ENCODE measurements at regions not wholly inside any gene's neighbourhood (a gene's known extent, or its start where the extent isn't known, plus 50 kb on each side); places are given as distances from the start of the nearest gene placed in this dataset.
A peak's percentile ranks its signal among the peaks of the same experiment; 100 is the strongest.

DNA sequence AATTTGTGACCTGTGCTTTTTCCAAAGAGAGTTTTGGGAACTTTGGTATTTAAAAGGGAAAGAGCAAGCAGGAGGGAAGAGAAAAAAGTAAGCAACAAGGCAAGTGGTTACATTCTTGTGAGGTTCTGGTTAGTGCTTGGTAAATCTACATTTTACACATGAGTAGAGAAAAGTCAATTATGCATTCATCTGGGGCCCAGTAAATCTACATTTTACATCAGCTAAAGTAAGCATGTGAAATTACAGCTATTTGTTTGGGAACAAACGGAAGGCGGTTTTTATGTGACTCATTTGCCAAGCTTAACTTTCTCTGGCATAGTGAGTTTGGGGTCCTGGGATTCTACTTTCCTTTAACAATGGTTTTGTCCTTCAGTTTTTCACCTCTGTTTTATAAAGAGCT, 102.2 kb downstream of the SNX18 start:
- Mint-ChIP-seq H3K27me3 (ENCODE audit: low read depth) (peaks cover 3% of the 10 kb centered on the region), H3K27ac (no peak overlapping the region)

DNA sequence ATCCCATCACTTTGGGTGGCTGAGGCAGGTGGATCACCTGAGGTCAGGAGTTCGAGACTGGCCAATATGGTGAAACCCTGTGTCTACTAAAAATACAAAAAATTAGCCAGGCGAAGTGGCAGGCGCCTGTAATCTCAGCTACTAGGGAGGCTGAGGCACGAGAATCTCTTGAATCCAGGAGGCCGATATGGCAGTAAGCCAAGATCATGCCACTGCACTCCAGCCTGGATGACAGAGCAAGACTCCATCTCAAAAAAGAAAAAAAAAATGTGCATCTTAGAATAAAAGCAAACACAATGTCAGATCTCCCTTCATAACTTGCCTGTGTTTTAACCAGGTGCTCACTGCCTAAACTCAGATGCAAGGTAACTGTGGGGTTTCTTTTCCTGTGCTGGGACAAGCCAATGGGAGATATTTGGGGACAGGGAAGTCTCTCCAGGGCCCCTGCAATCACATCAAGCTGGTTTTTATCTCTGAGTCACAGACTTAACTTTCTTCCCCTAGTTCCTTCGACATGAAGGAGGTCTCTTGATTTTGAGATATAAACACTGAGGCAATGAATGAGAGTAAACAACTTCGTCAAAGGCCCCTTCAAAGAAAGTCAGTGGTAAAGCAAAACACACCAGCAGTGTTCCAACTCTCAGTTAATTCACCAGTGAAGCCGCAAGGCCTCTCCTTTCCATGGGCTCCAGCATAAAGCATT, 99.1 kb downstream of the SNX18 start:
- Mint-ChIP-seq H3K27ac (no peak overlapping the region), H3K4me1 (ENCODE audit: low read depth) (peaks cover 21% of the 10 kb centered on the region), H3K36me3 (ENCODE audit: low read depth) (peaks cover 17% of the 10 kb centered on the region), H3K9me3 (peaks cover 10% of the 10 kb centered on the region), H3K27me3 (ENCODE audit: low read depth) (no peaks in the 10 kb centered on the region), H3K4me3 (no peak overlapping the region)

More for the DNA sequence above, 102.2 kb downstream of the SNX18 start:
- Mint-ChIP-seq H3K36me3 (ENCODE audit: low read depth) (peaks cover 15% of the 10 kb centered on the region), H3K4me1 (ENCODE audit: low read depth) (peaks cover 24% of the 10 kb centered on the region), H3K9me3 (peaks cover 10% of the 10 kb centered on the region), H3K4me3 (no peak overlapping the region)

DNA sequence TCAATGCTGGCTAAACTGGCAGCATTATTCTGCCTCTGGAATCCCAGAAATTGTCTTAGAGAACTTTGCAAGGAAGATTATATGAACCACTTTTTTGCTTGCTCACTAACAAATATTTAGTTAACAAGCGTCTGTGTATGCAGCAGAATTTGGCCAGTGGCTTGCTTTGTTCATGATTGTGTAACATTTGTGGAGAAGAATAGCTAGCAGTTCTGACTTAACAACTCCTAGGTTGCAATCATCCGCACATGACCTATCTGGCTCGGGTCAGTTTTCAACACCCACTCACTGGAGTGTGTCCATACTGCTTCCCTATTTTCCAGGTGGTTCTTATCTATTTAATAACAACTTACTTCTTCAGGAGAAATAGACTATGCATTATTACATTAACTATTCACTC, 98.5 kb downstream of the SNX18 start:
- peaks cover 17% of the 10 kb centered on the region for H3K36me3 Mint-ChIP-seq (ENCODE audit: low read depth)
- H3K4me3 Mint-ChIP-seq, result no peak overlapping the region
- no peaks in the 10 kb centered on the region for H3K27me3 Mint-ChIP-seq (ENCODE audit: low read depth)
- no peak overlapping the region for H3K27ac Mint-ChIP-seq
- H3K4me1 Mint-ChIP-seq (ENCODE audit: low read depth), result peaks cover 24% of the 10 kb centered on the region
- H3K9me3 Mint-ChIP-seq, result peaks cover 10% of the 10 kb centered on the region

DNA sequence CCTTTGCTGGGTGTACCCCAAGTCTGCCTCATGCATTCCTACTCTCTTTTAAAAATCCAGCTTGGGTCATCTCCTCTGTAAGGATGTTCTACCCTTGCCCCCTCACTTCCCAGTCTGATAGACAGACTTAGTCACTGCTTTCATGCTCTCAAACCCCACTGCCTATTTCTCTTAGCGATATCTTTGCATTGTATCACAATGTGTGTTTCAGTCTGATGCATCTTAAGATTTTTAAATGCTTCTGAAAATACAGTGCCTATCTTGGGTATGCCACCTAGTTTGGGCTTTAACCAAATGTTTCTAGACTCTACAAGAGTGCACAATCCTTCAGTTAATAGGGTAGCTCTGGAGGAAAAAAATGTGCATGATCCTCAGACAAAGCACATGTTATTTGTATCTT, 97.8 kb downstream of the SNX18 start:
- peaks cover 17% of the 10 kb centered on the region for H3K36me3 Mint-ChIP-seq (ENCODE audit: low read depth)
- H3K27me3 Mint-ChIP-seq (ENCODE audit: low read depth), result no peaks in the 10 kb centered on the region
- H3K4me1 Mint-ChIP-seq (ENCODE audit: low read depth), result peaks cover 27% of the 10 kb centered on the region
- H3K4me3 Mint-ChIP-seq, result no peak overlapping the region
- no peak overlapping the region for H3K27ac Mint-ChIP-seq
- peaks cover 10% of the 10 kb centered on the region for H3K9me3 Mint-ChIP-seq

DNA sequence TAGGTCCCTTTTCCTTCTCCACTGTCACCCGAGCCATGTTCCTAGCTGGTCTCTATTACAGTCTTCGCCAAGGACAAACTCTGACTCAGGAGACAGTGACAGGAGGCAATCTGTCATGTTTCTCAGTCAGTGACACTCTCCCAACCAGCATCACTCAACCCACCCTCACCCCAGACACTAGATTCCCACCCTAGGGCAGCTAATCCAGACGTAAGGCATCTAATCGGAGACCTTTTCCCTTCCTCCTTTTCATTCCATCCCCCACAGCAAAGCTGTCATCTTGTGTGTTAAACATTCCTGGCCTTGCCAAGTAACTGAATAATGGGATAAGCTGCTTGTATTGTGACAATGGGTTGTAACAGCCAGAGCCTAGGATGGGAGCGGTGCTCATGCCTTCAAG, 95.2 kb downstream of the SNX18 start:
- H3K27ac Mint-ChIP-seq, result peak overlapping the region; percentile 16
- peaks cover 28% of the 10 kb centered on the region for H3K4me1 Mint-ChIP-seq (ENCODE audit: low read depth)
- H3K9me3 Mint-ChIP-seq, result peaks cover 16% of the 10 kb centered on the region
- peaks cover 20% of the 10 kb centered on the region for H3K36me3 Mint-ChIP-seq (ENCODE audit: low read depth)
- H3K4me3 Mint-ChIP-seq, result no peak overlapping the region
- H3K27me3 Mint-ChIP-seq (ENCODE audit: low read depth), result no peaks in the 10 kb centered on the region

DNA sequence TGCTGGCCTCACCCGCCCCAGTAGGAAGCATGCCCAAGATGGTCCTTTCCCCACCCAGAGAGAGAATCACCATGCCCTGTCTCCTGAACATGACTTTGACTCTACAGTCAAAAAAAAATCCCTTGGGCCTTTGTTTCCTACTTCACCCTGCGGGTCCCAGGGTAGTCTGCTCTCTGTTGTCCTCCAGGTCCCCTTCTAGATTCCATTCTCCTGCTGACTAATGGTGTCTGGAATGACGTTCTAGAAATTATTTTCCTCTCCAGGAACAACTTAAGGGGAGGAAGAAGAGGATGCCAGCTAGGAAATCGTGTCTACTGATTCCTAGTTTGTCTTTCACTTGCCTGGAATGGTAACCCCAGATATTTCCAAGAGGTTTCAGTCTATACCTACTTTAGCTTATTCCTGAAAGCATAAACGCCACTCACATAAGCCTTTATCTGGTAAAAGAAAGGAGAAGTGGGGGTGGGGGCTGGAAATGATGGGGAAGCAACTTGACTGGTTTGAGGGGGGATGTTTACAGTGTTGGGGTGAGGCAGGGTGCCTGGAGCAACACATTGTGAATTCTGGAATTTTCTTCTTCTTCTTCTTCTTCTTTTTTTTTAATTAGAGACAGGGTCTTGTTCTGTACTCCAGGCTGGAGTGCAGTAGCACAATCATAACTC, 93.9 kb downstream of the SNX18 start:
- peaks cover 22% of the 10 kb centered on the region for H3K9me3 Mint-ChIP-seq
- peak overlapping the region; percentile 82 for H3K27ac Mint-ChIP-seq
- no peak overlapping the region for H3K4me3 Mint-ChIP-seq
- H3K36me3 Mint-ChIP-seq (ENCODE audit: low read depth), result peaks cover 22% of the 10 kb centered on the region
- H3K27me3 Mint-ChIP-seq (ENCODE audit: low read depth), result no peaks in the 10 kb centered on the region
- peaks cover 26% of the 10 kb centered on the region for H3K4me1 Mint-ChIP-seq (ENCODE audit: low read depth)

DNA sequence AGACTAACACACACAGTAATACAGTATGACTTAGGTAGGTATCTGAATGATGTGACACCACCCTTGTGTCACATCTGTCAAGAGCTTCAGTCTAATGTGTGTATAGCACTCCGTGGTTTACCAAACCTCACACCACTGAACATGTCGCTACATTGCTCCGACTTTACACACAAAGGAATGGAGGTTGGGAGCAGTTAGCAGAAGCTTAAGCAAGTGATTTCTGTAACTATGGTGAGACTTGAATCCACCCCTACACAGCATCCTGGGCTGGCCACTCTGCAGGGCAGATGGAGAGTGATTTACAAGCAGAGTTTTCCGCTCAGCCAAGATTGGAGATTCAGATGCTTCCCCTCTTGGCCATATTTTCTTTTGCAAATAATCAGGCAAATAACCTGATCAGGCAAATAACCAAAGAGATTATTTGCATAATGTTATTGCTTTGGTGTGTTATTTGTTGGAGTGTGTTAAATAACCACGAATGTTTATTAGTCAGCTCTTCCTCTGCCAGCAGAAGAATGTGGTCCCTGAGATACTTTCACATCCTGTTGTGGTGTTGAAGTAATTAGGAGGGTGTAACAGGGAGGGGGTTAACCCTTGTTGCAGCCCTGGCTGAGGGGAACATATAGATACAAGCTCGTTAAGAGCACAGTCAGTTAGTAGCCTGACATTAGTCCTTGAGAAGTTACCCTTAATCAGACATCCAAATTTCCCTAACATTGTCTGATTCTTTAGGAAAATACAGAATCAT, 92.8 kb downstream of the SNX18 start:
- Mint-ChIP-seq H3K27me3 (ENCODE audit: low read depth) (no peaks in the 10 kb centered on the region), H3K9me3 (peaks cover 25% of the 10 kb centered on the region), H3K36me3 (ENCODE audit: low read depth) (peaks cover 24% of the 10 kb centered on the region), H3K4me3 (peak overlapping the region; percentile 63), H3K4me1 (ENCODE audit: low read depth) (peaks cover 26% of the 10 kb centered on the region), H3K27ac (peak overlapping the region; percentile 82)

DNA sequence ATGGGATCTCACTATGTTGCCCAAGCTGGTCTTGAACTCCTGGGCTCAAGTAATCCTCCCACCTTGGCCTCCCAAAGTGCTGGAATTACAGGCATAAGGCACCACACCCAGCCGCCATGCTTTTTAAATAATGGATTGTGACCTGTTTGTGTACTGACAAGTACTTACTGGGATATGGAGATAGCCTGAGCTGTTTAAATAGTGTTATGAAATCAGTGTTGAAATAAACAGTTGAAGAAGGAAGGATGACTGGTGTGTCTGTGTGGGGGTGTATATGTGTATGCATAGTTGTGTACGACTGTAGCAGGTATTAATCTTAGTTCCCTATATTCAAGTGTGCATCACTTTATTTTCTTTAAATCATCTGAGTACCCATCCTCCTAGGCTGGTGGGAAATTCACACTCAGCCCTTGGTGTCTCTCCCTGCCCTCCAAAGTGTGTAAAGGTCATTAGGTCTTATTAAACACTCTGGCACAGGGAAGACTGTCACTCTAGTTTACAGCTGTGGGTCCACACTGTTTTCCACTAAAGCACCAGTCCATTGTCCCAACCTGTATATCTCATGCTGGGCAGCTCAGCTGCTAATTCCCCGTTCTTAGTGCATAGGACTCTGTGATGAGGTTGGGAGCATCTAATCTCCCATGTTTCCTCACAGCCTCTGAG, 91.0 kb downstream of the SNX18 start:
- Mint-ChIP-seq H3K27me3 (ENCODE audit: low read depth) (peaks cover 3% of the 10 kb centered on the region), H3K27ac (no peak overlapping the region), H3K9me3 (peaks cover 31% of the 10 kb centered on the region)

DNA sequence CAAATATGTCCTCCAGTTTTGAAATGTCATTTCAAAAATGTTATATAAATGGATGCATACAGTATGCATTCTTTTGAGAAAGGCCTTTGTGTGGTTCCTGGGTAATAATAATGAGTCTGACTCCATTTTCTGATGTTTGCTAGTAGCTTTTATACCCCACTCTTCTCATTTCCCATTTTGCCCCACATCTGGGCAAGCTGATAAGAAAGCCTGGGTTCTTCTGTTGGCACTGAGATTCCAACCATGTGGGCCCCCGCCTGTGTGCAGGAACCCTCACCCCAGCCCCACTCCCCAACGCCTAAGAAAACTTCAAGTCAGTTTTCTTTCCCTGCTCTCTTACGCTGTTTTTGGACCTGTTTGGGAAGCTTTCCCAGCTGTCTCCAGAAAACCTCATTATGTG, 89.4 kb downstream of the SNX18 start:
- Mint-ChIP-seq H3K27me3 (ENCODE audit: low read depth) (peaks cover 3% of the 10 kb centered on the region), H3K4me1 (ENCODE audit: low read depth) (peaks cover 25% of the 10 kb centered on the region), H3K4me3 (no peak overlapping the region), H3K9me3 (peaks cover 31% of the 10 kb centered on the region), H3K36me3 (ENCODE audit: low read depth) (peaks cover 21% of the 10 kb centered on the region), H3K27ac (no peak overlapping the region)

More for the DNA sequence above, 91.0 kb downstream of the SNX18 start:
- H3K36me3 Mint-ChIP-seq (ENCODE audit: low read depth), result peaks cover 24% of the 10 kb centered on the region
- H3K4me1 Mint-ChIP-seq (ENCODE audit: low read depth), result peaks cover 25% of the 10 kb centered on the region
- H3K4me3 Mint-ChIP-seq, result no peak overlapping the region

DNA sequence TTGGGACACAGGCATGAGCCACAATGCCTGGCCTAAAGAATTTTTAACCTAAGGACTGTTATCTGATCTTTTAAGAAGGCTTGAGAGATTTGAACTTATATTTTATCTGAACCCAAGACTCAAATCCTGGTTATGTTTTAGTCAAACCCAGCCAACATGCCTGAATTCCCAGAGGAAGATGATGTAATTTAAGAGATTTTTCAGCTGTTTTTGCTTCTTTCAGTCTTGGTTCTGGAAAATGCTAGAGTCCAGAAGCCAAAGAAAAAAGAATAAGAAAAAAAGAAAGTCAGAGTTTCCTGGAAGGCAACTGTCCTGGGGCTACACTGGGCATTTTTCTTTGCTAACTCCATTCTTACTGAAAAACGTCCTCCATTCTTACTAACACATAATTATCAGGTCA, 85.8 kb downstream of the SNX18 start:
- Mint-ChIP-seq H3K4me1 (ENCODE audit: low read depth) (peaks cover 5% of the 10 kb centered on the region), H3K36me3 (ENCODE audit: low read depth) (peaks cover 19% of the 10 kb centered on the region), H3K9me3 (peaks cover 35% of the 10 kb centered on the region), H3K27me3 (ENCODE audit: low read depth) (peaks cover 12% of the 10 kb centered on the region), H3K4me3 (no peak overlapping the region), H3K27ac (no peak overlapping the region)

DNA sequence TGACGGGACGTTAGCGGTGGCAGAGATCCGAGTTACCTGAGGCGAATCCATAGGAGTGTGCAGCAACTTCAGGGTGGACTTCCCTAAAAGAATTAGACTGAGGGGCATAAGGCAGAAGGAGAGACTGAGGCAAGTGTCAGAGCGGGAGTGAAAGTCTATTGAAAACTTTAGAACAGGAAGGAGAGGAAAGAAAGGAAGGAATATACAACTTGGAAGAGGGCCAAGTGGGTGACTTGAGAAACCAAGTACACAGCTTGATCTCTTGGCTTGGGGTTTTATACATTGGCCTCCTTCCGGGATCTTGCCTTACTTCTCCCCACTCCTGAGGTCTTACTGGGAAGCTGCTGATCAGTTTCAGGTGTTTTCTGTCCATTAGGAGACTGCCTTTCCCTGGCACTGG, 84.9 kb downstream of the SNX18 start:
- Mint-ChIP-seq H3K36me3 (ENCODE audit: low read depth) (peaks cover 24% of the 10 kb centered on the region), H3K4me1 (ENCODE audit: low read depth) (peaks cover 5% of the 10 kb centered on the region), H3K27me3 (ENCODE audit: low read depth) (peaks cover 15% of the 10 kb centered on the region), H3K27ac (no peak overlapping the region), H3K4me3 (no peak overlapping the region), H3K9me3 (peaks cover 44% of the 10 kb centered on the region)

DNA sequence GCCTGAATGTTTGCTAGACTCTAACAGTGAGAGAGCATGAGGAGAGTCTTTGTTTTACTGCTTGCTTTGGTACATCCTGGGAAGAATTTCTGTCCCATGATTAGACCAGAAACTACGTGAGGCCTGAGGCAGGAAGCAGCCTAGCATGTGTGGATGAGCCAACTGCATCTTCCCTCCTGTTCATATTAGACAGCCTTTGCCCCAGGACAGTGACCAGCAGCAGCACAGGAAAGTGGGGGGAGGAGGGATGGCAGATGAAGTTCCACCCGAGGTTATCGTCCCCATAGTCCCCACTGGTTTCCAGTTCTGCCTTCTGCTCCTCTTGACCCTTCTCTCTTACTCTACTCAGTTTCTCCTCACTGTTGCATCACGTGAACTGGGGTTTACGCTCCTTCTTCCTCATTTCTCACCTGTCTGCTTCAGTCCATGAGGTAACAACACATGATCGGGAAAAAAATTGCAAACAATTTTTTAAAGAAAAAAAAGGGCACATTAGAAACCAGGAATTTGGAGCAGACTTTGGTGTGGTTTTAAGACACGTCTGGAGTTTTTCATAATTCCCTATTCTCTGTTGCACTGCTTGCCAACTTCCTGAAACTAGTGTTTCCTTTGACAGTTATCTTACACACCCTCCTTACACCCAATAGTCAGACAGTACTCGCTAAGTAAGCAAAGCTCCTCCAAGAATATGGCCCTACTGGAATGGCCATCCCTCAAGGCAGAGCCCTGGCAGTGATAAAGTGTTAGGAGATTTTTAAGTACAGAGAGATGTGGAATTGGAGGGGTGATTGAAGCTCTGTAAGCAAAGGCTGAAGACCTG, 84.1 kb downstream of the SNX18 start:
- Mint-ChIP-seq H3K4me1 (ENCODE audit: low read depth) (peaks cover 5% of the 10 kb centered on the region), H3K27ac (no peak overlapping the region), H3K4me3 (no peak overlapping the region), H3K27me3 (ENCODE audit: low read depth) (peaks cover 18% of the 10 kb centered on the region), H3K36me3 (ENCODE audit: low read depth) (peaks cover 27% of the 10 kb centered on the region), H3K9me3 (peaks cover 47% of the 10 kb centered on the region)
